MM.1S (cell line): ENCODE measurements at regions not wholly inside any gene's neighbourhood (a gene's known extent, or its start where the extent isn't known, plus 50 kb on each side); places are given as distances from the start of the nearest gene placed in this dataset.
"Not testable (repeated sequence)": the region's sequence is repeated elsewhere in the genome, so short reads cannot be mapped to it uniquely, and the experiment has no call there.

ENCODE experiments used
- DNase-seq: peaks from one replicate; pipeline ENCODE4 v3.0.0-alpha.2; 2015
- H2AFZ ChIP-seq: fragments of 300-600 bp; sonication (generic); 2 replicates; pipeline ENCODE4 v1.6.0; 2016; ENCODE audit warnings: antibody characterized with exemption, low read length
- H3F3A ChIP-seq: fragments of 300-600 bp; sonication (generic); 2 replicates; pipeline ENCODE4 v1.6.1; 2016; ENCODE audit warnings: mild to moderate bottlenecking, antibody characterized with exemption, low read length, moderate library complexity, mixed read lengths; ENCODE audit not compliant: insufficient read depth
- H3K27ac ChIP-seq: fragments of 300-600 bp; sonication (generic); 2 replicates; pipeline ENCODE4 v1.5.1; 2016; ENCODE audit warnings: mild to moderate bottlenecking, low read length
- H3K27me3 ChIP-seq: fragments of 300-600 bp; sonication (generic); replicated peaks from 2 replicates; pipeline ENCODE4 v1.6.0; 2016; ENCODE audit warnings: low read length; ENCODE audit not compliant: insufficient read depth
- H3K36me3 ChIP-seq: fragments of 300-600 bp; sonication (generic); replicated peaks from 2 replicates; pipeline ENCODE4 v1.6.1; 2016; ENCODE audit warnings: mild to moderate bottlenecking, low read length, mixed read lengths; ENCODE audit not compliant: insufficient read depth
- H3K4me1 ChIP-seq: fragments of 300-600 bp; sonication (generic); 2 replicates; pipeline ENCODE4 v1.6.1; 2016; ENCODE audit warnings: low read length, mixed read lengths
- H3K4me2 ChIP-seq: fragments of 300-600 bp; sonication (generic); 2 replicates; pipeline ENCODE4 v1.6.0; 2016; ENCODE audit warnings: low read depth, low read length
- H3K4me3 ChIP-seq: fragments of 300-600 bp; sonication (generic); 2 replicates; pipeline ENCODE4 v1.5.1; 2016; ENCODE audit warnings: low read length, mixed read lengths
- H3K79me2 ChIP-seq: fragments of 300-600 bp; sonication (generic); 2 replicates; pipeline ENCODE4 v1.6.1; 2016; ENCODE audit warnings: mixed run types, low read length, mixed read lengths
- H3K9ac ChIP-seq: fragments of 300-600 bp; sonication (generic); 2 replicates; pipeline ENCODE4 v1.6.1; 2016; ENCODE audit warnings: low read length, mixed read lengths
- H3K9me2 ChIP-seq: fragments of 300-600 bp; sonication (generic); replicated peaks from 2 replicates; pipeline ENCODE4 v1.6.1; 2016; ENCODE audit warnings: mild to moderate bottlenecking, low read length, mixed read lengths; ENCODE audit not compliant: insufficient read depth
- H3K9me3 ChIP-seq: fragments of 300-600 bp; sonication (generic); replicated peaks from 2 replicates; pipeline ENCODE4 v1.6.1; 2016; ENCODE audit warnings: mild to moderate bottlenecking, low read length, mixed read lengths; ENCODE audit not compliant: insufficient read depth
- H4K20me1 ChIP-seq: fragments of 300-600 bp; sonication (generic); 2 replicates; pipeline ENCODE4 v1.6.1; 2016; ENCODE audit warnings: mild to moderate bottlenecking, low read length, moderate library complexity, mixed read lengths; ENCODE audit not compliant: insufficient read depth
- EZH2 ChIP-seq: fragments of 300-600 bp; sonication (generic); optimal IDR thresholded peaks from 2 replicates; pipeline ENCODE3; 2017; ENCODE audit warnings: low read depth, mild to moderate bottlenecking, antibody characterized with exemption, low read length, mixed read lengths
- EZH2phosphoT487 ChIP-seq: fragments of 300-600 bp; sonication (generic); IDR thresholded peaks from 2 replicates; pipeline ENCODE4 v1.6.1; 2018; ENCODE audit warnings: antibody characterized with exemption, low read length
- TF ChIP-seq, protein P1 (sequence below): fragments of 300-600 bp; sonication (generic); IDR thresholded peaks from 2 replicates; pipeline ENCODE4 v1.5.1; 2016; ENCODE audit warnings: antibody characterized with exemption, low read length, mixed read lengths

DNA sequence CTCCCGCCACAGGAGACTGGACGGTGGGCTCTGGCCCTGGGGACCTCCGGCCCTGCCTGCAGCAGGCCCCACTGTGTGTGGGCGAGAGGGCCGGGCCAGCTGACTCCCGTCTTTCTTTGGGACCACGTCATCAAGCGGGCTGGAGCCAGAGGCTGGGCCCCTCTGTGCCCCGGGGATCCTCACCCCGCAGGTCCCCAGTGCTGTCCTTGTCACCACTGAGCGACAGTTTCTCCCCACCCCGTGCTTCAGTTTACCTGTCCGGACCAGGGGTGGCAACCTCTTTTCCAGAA, 181.9 kb upstream of the ZNF469 start:
- no peaks in the 10 kb centered on the region for H3K36me3 ChIP-seq
- DNase-seq = no peak
- H3K4me2 ChIP-seq = no peak overlapping the region
- no peak for TF ChIP-seq EZH2phosphoT487
- TF ChIP-seq, protein P1, sequence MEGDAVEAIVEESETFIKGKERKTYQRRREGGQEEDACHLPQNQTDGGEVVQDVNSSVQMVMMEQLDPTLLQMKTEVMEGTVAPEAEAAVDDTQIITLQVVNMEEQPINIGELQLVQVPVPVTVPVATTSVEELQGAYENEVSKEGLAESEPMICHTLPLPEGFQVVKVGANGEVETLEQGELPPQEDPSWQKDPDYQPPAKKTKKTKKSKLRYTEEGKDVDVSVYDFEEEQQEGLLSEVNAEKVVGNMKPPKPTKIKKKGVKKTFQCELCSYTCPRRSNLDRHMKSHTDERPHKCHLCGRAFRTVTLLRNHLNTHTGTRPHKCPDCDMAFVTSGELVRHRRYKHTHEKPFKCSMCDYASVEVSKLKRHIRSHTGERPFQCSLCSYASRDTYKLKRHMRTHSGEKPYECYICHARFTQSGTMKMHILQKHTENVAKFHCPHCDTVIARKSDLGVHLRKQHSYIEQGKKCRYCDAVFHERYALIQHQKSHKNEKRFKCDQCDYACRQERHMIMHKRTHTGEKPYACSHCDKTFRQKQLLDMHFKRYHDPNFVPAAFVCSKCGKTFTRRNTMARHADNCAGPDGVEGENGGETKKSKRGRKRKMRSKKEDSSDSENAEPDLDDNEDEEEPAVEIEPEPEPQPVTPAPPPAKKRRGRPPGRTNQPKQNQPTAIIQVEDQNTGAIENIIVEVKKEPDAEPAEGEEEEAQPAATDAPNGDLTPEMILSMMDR = no peak
- TF ChIP-seq EZH2 = no peak
- H3K27me3 ChIP-seq = no peaks in the 10 kb centered on the region; the same call in 1 of the 2 replicates
- no peak overlapping the region for H3K4me3 ChIP-seq
- no peaks in the 10 kb centered on the region for H3K9me2 ChIP-seq
- H2AFZ ChIP-seq = no peak overlapping the region
- no peaks in the 10 kb centered on the region for H4K20me1 ChIP-seq
- H3K79me2 ChIP-seq = no peaks in the 10 kb centered on the region
- no peaks in the 10 kb centered on the region for H3F3A ChIP-seq
- H3K9me3 ChIP-seq = no peaks in the 10 kb centered on the region
- no peaks in the 10 kb centered on the region for H3K4me1 ChIP-seq
- no peak overlapping the region for H3K27ac ChIP-seq
- no peak overlapping the region for H3K9ac ChIP-seq

DNA sequence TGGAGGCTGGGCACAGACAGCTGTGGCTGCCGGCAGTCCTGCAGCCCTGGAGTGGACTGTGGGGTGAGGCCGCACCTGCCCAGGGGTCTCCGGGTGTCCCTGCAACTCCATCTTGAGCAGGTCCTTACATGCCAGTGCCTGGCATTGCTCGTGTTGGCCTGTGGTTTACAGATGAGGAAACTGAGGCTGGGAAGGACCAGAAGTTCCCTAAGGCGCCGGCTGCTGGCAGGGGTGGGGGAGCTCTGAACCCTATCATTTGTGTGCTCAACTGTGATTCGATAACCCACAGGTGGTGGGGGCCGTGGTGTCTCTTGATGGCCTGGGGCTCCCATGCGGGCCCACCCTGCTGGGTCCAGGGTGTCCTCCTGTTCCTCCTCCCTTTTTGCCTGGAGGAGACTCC, 181.1 kb upstream of the ZNF469 start:
- not testable (repeated sequence) for H3K36me3 ChIP-seq, H3K27me3 ChIP-seq

DNA sequence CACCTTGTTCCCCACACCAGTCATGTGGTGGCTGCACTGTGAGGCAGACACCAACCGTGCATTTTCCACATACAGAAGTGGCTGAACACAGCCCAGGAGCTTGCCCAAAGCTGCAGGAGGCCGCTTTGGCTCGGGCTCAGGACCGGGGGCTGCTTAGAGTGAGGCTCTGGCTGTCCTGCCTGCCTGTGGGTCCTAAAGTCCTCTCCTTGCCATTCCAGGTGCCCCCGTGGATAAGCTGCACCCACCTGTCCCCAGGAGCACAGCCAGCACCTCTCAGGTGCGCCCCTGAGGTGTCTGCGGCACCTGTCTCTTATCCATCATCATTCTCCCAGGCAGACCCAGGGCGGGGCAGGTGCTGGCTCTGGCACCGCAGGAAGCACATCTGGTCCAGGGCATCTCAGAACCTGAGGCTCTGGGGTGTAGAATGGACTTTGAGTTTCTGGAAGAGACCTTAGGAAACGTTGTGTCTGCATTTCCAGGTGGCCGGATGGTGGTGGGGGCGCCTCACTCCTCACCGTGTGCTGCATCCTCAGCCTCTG, 180.5 kb upstream of the ZNF469 start:
- Histone ChIP-seq H3K4me3 (no peak overlapping the region), H3K4me2 (no peak overlapping the region), H2AFZ (no peak overlapping the region), H3K27me3 (no peaks in the 10 kb centered on the region), H3K4me1 (no peaks in the 10 kb centered on the region), H3F3A (no peaks in the 10 kb centered on the region), H4K20me1 (no peaks in the 10 kb centered on the region), H3K79me2 (no peaks in the 10 kb centered on the region), H3K9me2 (no peaks in the 10 kb centered on the region), H3K9me3 (no peaks in the 10 kb centered on the region), H3K9ac (no peak overlapping the region), H3K27ac (no peak overlapping the region), H3K36me3 (no peaks in the 10 kb centered on the region)
- DNase-seq = no peak
- TF ChIP-seq EZH2 = no peak

More for the DNA sequence above, 181.1 kb upstream of the ZNF469 start:
- not testable (repeated sequence) for H3K9me2 ChIP-seq, H2AFZ ChIP-seq, H4K20me1 ChIP-seq, DNase-seq, H3K79me2 ChIP-seq, H3K9me3 ChIP-seq, H3K4me1 ChIP-seq, H3F3A ChIP-seq, H3K4me2 ChIP-seq, H3K27ac ChIP-seq, H3K4me3 ChIP-seq, H3K9ac ChIP-seq

DNA sequence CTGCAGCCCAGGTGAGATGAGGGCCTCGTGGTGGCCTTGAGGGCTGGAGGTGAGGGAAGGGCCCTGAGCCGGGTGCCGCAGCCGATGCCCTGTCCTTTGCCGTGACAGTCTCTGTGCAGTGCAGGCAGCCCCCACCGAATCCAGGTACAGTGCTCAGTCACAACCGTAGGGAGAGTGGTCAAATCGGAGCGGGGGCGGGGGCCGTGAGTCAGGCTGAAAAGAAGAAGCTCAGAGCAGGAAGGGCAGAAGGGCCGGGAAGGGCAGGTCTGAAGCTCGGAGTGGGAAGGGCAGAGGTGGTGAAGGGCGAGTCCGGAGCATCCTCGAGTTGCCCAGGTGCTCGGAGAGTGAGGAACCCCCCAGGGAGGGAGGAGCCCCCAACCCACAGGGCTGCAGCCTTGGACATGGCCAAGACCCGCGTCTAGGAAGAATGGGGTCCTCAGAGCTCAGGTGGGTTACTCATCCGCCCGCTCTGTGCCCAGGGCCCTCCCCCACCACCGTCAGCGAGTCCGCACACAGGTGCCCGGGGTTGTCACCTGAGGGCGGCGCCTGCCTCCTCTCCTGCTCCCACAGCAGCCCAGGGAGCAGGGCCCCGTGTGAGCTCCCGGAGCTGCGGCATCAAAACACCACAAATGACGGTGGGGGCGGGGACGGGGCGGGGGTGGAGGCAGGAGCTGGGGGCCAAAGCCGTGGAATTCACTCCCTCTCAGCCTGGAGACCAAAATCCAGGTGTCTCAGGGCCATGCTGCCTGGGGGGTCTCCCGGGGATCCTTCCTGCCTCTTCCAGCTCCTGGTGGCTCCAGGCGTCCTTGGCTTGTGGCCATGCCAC, 179.7 kb upstream of the ZNF469 start:
- not testable (repeated sequence) for H3K4me3 ChIP-seq, H3K4me2 ChIP-seq, H3K27ac ChIP-seq, H2AFZ ChIP-seq, H3K79me2 ChIP-seq, DNase-seq, H3K9me2 ChIP-seq, H3F3A ChIP-seq, H3K4me1 ChIP-seq, H3K36me3 ChIP-seq, H4K20me1 ChIP-seq, H3K9me3 ChIP-seq, H3K9ac ChIP-seq, H3K27me3 ChIP-seq

DNA sequence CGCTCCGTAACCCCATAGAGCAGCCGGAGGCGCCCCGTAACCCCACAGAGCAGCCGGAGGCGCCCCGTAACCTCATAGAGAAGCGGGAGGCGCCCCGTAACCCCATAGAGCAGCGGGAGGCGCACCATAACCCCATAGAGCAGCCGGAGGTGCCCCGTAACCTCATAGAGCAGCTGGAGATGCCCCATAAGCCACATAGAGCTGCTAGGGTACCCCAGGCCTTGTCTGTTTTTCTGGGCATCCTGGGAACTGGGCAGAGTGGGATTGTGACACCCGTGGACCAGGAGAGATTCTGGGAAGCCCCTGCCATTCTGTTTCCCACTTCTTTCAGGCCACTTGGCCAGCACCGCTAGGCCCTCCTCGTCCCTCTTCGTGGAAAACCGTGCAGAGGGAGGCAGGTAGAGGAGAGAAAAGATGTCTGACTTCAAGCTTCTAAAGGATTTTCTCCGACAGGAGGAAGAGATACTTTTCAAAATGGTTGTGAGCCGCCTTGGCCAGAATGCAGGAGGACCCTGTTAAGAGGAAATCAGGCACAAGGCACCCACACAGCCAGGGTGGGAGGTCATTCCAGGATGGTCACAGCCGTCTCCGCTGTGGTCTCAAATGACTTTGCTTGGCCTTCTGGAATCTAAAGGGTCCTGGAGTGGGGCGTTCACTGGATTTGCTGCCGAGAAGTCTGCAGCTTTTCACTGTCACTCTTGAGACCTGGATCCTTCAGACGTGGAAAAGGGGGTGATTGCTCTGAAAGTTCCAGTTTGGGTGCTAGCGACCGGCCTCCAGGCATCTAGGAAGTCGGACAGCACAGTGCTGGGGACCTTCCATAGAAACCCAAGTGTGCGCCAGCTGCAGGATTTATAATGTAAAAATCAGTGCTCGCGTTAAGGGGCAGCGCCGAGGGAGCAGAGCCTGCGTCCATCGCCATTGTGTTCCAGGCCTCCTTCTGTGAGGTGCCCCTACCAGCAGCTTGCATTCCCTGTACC, 178.3 kb upstream of the ZNF469 start:
- not testable (repeated sequence) for H3K79me2 ChIP-seq

DNA sequence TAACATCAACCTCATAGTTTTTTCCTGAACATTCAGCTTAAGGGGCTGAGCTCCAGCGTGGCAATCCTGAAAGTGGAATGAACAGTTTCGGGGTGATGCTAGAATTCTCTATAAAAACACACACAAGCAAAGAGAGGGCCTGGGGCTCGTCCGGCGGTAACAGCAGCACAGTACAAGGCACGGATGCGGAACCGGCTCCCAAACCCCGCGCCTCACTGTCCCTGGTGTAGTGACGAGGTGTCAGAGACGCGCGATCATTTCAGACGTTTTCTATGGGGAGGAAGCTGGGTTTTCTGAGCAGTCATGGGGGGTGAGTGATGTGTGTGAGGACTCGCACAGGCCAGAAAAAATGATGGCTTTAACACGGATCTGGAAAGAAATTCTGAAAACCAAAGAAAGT, 177.3 kb upstream of the ZNF469 start:
- not testable (repeated sequence) for H3K9ac ChIP-seq, H4K20me1 ChIP-seq, H3K4me2 ChIP-seq, H3K36me3 ChIP-seq, H3K27me3 ChIP-seq, H2AFZ ChIP-seq, H3F3A ChIP-seq, H3K27ac ChIP-seq, H3K9me2 ChIP-seq, DNase-seq, H3K79me2 ChIP-seq, H3K4me3 ChIP-seq, H3K9me3 ChIP-seq, H3K4me1 ChIP-seq

More for the DNA sequence above, 178.3 kb upstream of the ZNF469 start:
- H3K9me3 ChIP-seq, H3K4me2 ChIP-seq, H3K27ac ChIP-seq, H3K9ac ChIP-seq, DNase-seq, H3K4me1 ChIP-seq, H3F3A ChIP-seq, H4K20me1 ChIP-seq, H3K9me2 ChIP-seq, H3K27me3 ChIP-seq, H2AFZ ChIP-seq, H3K4me3 ChIP-seq, H3K36me3 ChIP-seq: not testable (repeated sequence)
